ENCODE measurements at regions not wholly inside any gene's neighbourhood (a gene's known extent, or its start where the extent isn't known, plus 50 kb on each side); places are given as distances from the start of the nearest gene placed in this dataset.
"Not testable (repeated sequence)": the region's sequence is repeated elsewhere in the genome, so short reads cannot be mapped to it uniquely, and the experiment has no call there.

DNA sequence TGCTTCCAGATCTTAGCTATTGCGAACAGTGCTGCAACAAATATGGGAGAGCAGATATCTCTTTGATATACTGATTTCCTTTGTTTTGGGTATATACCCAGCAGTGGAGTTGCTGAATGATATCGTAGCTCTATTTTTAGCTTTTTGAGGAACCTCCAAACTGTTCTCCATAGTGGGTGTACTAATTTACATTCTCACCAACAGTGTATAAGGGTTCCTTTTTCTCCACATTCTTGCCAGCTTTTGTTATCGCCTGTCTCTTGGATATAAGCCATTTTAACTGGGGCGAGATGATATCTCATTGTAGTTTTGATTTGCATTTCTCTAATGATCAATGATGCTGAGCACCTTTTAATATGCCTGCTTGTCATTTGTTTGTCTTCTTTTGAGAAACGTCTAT, 196.0 kb downstream of the RPIA start:
- H3K4me1 ChIP-seq (ENCODE audit: control insufficient read depth, insufficient read depth, low read length); H3K27ac ChIP-seq (ENCODE audit: low read depth, low read length); H3K27me3 ChIP-seq (ENCODE audit: control insufficient read depth, insufficient read depth, low read length); H3K4me3 ChIP-seq (ENCODE audit: low read depth, low read length); H3K9ac ChIP-seq (ENCODE audit: low read depth, low read length); H3K36me3 ChIP-seq (ENCODE audit: control insufficient read depth, insufficient read depth, low read length); H3K9me3 ChIP-seq (ENCODE audit: control insufficient read depth, insufficient read depth, low read length): not testable (repeated sequence)

GRCh38 chr2:88892207-88892606, 200.7 kb downstream of the RPIA start:
- H3K4me3 ChIP-seq (ENCODE audit: low read depth, low read length): no peak overlapping the region
- no peaks in the 10 kb centered on the region for H3K27me3 ChIP-seq (ENCODE audit: control insufficient read depth, insufficient read depth, low read length)
- no peaks in the 10 kb centered on the region for H3K9me3 ChIP-seq (ENCODE audit: control insufficient read depth, insufficient read depth, low read length)
- no peak overlapping the region for H3K9ac ChIP-seq (ENCODE audit: low read depth, low read length)
- no peaks in the 10 kb centered on the region for H3K36me3 ChIP-seq (ENCODE audit: control insufficient read depth, insufficient read depth, low read length)
- no peak overlapping the region for H3K27ac ChIP-seq (ENCODE audit: low read depth, low read length)
- H3K4me1 ChIP-seq (ENCODE audit: control insufficient read depth, insufficient read depth, low read length): no peaks in the 10 kb centered on the region

DNA sequence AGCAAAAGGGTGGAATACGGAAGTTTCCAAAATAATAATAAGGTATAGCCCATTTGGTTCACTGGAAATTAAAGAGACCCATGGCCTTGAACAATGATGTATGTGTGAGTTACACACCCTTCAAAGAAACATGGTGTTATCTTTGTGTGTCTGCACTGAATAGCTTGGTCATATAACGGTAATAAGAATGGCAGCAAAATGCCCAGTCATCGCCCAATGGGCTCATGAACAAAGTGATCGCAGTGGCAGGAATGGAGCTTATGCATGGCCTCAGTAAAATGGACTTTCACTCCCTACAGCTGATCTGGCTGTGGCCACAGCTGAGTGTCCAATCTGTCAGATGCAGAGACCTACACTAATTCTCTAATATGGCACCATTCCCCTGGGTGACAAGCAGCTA, 201.3 kb downstream of the RPIA start:
- no peaks in the 10 kb centered on the region for H3K4me1 ChIP-seq (ENCODE audit: control insufficient read depth, insufficient read depth, low read length)
- H3K9me3 ChIP-seq (ENCODE audit: control insufficient read depth, insufficient read depth, low read length): no peaks in the 10 kb centered on the region
- no peak overlapping the region for H3K4me3 ChIP-seq (ENCODE audit: low read depth, low read length)
- H3K27me3 ChIP-seq (ENCODE audit: control insufficient read depth, insufficient read depth, low read length): no peaks in the 10 kb centered on the region
- H3K36me3 ChIP-seq (ENCODE audit: control insufficient read depth, insufficient read depth, low read length): no peaks in the 10 kb centered on the region
- H3K27ac ChIP-seq (ENCODE audit: low read depth, low read length): no peak overlapping the region
- H3K9ac ChIP-seq (ENCODE audit: low read depth, low read length): no peak overlapping the region

- H3K27ac ChIP-seq (ENCODE audit: low read depth, low read length): no peak overlapping the region
- H3K4me1 ChIP-seq (ENCODE audit: control insufficient read depth, insufficient read depth, low read length): no peaks in the 10 kb centered on the region
- no peak overlapping the region for H3K9ac ChIP-seq (ENCODE audit: low read depth, low read length)
- H3K27me3 ChIP-seq (ENCODE audit: control insufficient read depth, insufficient read depth, low read length): no peaks in the 10 kb centered on the region
- H3K4me3 ChIP-seq (ENCODE audit: low read depth, low read length): no peak overlapping the region
- no peaks in the 10 kb centered on the region for H3K9me3 ChIP-seq (ENCODE audit: control insufficient read depth, insufficient read depth, low read length)
- H3K36me3 ChIP-seq (ENCODE audit: control insufficient read depth, insufficient read depth, low read length): no peaks in the 10 kb centered on the region
Measured at GRCh38 chr2:88896971-88897370, 205.5 kb downstream of the RPIA start.

- H3K27me3 ChIP-seq (ENCODE audit: control insufficient read depth, insufficient read depth, low read length): no peaks in the 10 kb centered on the region
- no peaks in the 10 kb centered on the region for H3K4me1 ChIP-seq (ENCODE audit: control insufficient read depth, insufficient read depth, low read length)
- H3K27ac ChIP-seq (ENCODE audit: low read depth, low read length): no peak overlapping the region
Measured at GRCh38 chr2:88897715-88898114, 206.2 kb downstream of the RPIA start.

GRCh38 chr2:88903749-88904353, 212.4 kb downstream of the RPIA start:
- Histone ChIP-seq H3K27me3 (ENCODE audit: control insufficient read depth, insufficient read depth, low read length) (no peaks in the 10 kb centered on the region), H3K4me1 (ENCODE audit: control insufficient read depth, insufficient read depth, low read length) (no peaks in the 10 kb centered on the region), H3K36me3 (ENCODE audit: control insufficient read depth, insufficient read depth, low read length) (no peaks in the 10 kb centered on the region), H3K4me3 (ENCODE audit: low read depth, low read length) (no peak overlapping the region), H3K27ac (ENCODE audit: low read depth, low read length) (no peak overlapping the region), H3K9me3 (ENCODE audit: control insufficient read depth, insufficient read depth, low read length) (no peaks in the 10 kb centered on the region), H3K9ac (ENCODE audit: low read depth, low read length) (no peak overlapping the region)

More at GRCh38 chr2:88897715-88898114, 206.2 kb downstream of the RPIA start:
- H3K4me3 ChIP-seq (ENCODE audit: low read depth, low read length): no peak overlapping the region
- no peak overlapping the region for H3K9ac ChIP-seq (ENCODE audit: low read depth, low read length)
- H3K9me3 ChIP-seq (ENCODE audit: control insufficient read depth, insufficient read depth, low read length): no peaks in the 10 kb centered on the region
- H3K36me3 ChIP-seq (ENCODE audit: control insufficient read depth, insufficient read depth, low read length): no peaks in the 10 kb centered on the region

DNA sequence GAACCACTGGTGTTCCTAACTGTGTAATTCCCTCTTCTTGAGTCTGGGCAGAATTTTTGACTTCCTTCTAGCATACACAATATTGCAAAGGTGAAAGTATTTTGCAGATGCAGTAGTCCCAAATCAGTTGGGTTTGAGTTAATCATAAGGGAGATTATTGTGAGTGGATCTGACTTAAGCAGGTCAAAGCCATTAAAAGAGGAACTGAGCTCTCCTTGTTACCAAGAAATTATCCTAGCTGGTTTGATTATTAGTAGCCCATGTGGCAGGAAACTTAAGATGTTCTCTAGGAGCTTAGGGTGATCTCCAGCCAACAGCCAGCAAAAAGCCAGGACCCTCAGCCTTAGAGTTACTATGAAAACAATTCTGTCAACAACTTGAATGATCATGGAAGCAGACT, 221.8 kb downstream of the RPIA start:
- H3K27ac ChIP-seq (ENCODE audit: low read depth, low read length): no peak overlapping the region
- no peaks in the 10 kb centered on the region for H3K36me3 ChIP-seq (ENCODE audit: control insufficient read depth, insufficient read depth, low read length)
- H3K4me1 ChIP-seq (ENCODE audit: control insufficient read depth, insufficient read depth, low read length): no peaks in the 10 kb centered on the region
- no peak overlapping the region for H3K9ac ChIP-seq (ENCODE audit: low read depth, low read length)
- H3K27me3 ChIP-seq (ENCODE audit: control insufficient read depth, insufficient read depth, low read length): no peaks in the 10 kb centered on the region
- H3K9me3 ChIP-seq (ENCODE audit: control insufficient read depth, insufficient read depth, low read length): no peaks in the 10 kb centered on the region
- H3K4me3 ChIP-seq (ENCODE audit: low read depth, low read length): no peak overlapping the region

- Histone ChIP-seq H3K27ac (ENCODE audit: low read depth, low read length) (no peak overlapping the region), H3K9ac (ENCODE audit: low read depth, low read length) (no peak overlapping the region), H3K4me3 (ENCODE audit: low read depth, low read length) (no peak overlapping the region), H3K36me3 (ENCODE audit: control insufficient read depth, insufficient read depth, low read length) (no peaks in the 10 kb centered on the region), H3K9me3 (ENCODE audit: control insufficient read depth, insufficient read depth, low read length) (no peaks in the 10 kb centered on the region), H3K27me3 (ENCODE audit: control insufficient read depth, insufficient read depth, low read length) (peaks cover 3% of the 10 kb centered on the region), H3K4me1 (ENCODE audit: control insufficient read depth, insufficient read depth, low read length) (no peaks in the 10 kb centered on the region)
Measured at GRCh38 chr2:88919087-88919738, 227.7 kb downstream of the RPIA start.

DNA sequence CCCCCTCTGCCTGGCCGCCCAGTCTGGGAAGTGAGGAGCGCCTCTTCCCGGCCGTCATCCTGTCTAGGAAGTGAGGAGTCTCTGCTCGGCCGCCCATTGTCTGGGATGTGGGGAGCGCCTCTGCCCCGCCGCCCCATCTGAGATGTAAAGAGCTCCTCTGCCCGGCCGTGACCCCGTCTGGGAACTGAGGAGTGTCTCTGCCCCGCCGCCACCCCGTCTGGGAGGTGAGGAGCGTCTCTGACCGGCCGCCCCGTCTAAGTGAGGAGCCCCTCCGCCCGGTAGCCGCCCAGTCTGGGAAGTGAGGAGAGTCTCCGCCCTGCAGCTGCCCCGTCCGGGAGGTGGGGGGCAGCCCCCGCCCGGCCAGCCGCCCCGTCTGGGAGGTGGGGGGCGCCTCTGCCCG, 228.9 kb downstream of the RPIA start:
- H3K4me1 ChIP-seq (ENCODE audit: control insufficient read depth, insufficient read depth, low read length); H3K27me3 ChIP-seq (ENCODE audit: control insufficient read depth, insufficient read depth, low read length); H3K27ac ChIP-seq (ENCODE audit: low read depth, low read length); H3K9me3 ChIP-seq (ENCODE audit: control insufficient read depth, insufficient read depth, low read length); H3K9ac ChIP-seq (ENCODE audit: low read depth, low read length); H3K4me3 ChIP-seq (ENCODE audit: low read depth, low read length); H3K36me3 ChIP-seq (ENCODE audit: control insufficient read depth, insufficient read depth, low read length): not testable (repeated sequence)

- Histone ChIP-seq H3K36me3 (ENCODE audit: control insufficient read depth, insufficient read depth, low read length) (no peaks in the 10 kb centered on the region), H3K27me3 (ENCODE audit: control insufficient read depth, insufficient read depth, low read length) (peaks cover 3% of the 10 kb centered on the region), H3K9me3 (ENCODE audit: control insufficient read depth, insufficient read depth, low read length) (no peaks in the 10 kb centered on the region), H3K4me1 (ENCODE audit: control insufficient read depth, insufficient read depth, low read length) (no peaks in the 10 kb centered on the region), H3K27ac (ENCODE audit: low read depth, low read length) (no peak overlapping the region), H3K9ac (ENCODE audit: low read depth, low read length) (no peak overlapping the region), H3K4me3 (ENCODE audit: low read depth, low read length) (no peak overlapping the region)
Measured at GRCh38 chr2:88924533-88924932, 233.1 kb downstream of the RPIA start.

DNA sequence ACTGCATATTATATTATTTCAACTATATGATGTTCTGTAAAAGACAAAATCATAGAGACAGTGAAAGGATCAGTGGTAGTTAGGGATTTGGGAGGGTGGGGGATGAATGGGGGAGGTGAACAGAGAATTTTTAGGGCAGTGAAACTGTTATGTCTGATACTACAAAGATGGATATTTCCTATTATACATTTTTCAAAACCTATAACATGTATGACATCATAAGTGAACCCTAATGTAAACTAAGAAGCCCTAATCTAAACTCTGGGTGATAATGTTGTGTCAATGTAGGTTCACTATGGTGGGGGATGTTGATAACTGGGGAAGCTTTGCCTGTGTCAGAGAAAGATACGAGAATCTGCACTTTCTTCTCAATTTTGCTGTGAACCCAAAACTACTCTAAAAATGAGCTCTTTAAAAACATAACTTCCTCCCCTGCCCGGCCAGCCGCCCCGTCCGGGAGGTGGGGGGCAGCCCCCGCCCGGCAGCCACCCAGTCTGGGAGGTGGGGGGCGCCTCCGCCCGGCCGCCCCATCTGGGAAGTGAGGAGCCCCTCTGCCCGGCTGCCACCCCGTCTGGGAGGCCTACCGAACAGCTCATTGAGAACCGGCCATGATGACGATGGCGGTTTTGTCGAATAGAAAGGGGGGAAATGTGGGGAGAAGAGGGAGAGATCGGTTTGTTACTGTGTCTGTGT, 234.4 kb downstream of the RPIA start:
- H3K4me3 ChIP-seq (ENCODE audit: low read depth, low read length): no peak overlapping the region
- no peaks in the 10 kb centered on the region for H3K36me3 ChIP-seq (ENCODE audit: control insufficient read depth, insufficient read depth, low read length)
- no peaks in the 10 kb centered on the region for H3K27me3 ChIP-seq (ENCODE audit: control insufficient read depth, insufficient read depth, low read length)
- H3K4me1 ChIP-seq (ENCODE audit: control insufficient read depth, insufficient read depth, low read length): no peaks in the 10 kb centered on the region
- no peak overlapping the region for H3K27ac ChIP-seq (ENCODE audit: low read depth, low read length)
- no peaks in the 10 kb centered on the region for H3K9me3 ChIP-seq (ENCODE audit: control insufficient read depth, insufficient read depth, low read length)
- no peak overlapping the region for H3K9ac ChIP-seq (ENCODE audit: low read depth, low read length)

Measured in HUES48 (cell line).